HG02884 (cell line): ENCODE measurements at regions not wholly inside any gene's neighbourhood (a gene's known extent, or its start where the extent isn't known, plus 50 kb on each side); places are given as distances from the start of the nearest gene placed in this dataset.

Experiments
- ATAC-seq: cut with Tn5 transposase; IDR thresholded peaks from one replicate; pipeline ENCODE4 v1.9.1; 2021; ENCODE audit warnings: mild to moderate bottlenecking, moderate library complexity; ENCODE audit not compliant: unreplicated experiment

GRCh38 chr15:46681901-46682300, 1035.4 kb upstream of the SEMA6D start:
- ATAC-seq = no peak

GRCh38 chr15:46682969-46683791, 1034.1 kb upstream of the SEMA6D start:
- ATAC-seq = no peak

- no peak for ATAC-seq
Measured at GRCh38 chr15:46685096-46685495, 1032.2 kb upstream of the SEMA6D start.

- ATAC-seq = no peak
Measured at GRCh38 chr15:46685681-46686080, 1031.6 kb upstream of the SEMA6D start.

GRCh38 chr15:46696281-46696680, 1021.0 kb upstream of the SEMA6D start:
- ATAC-seq = no peak

GRCh38 chr15:46701346-46701745, 1016.0 kb upstream of the SEMA6D start:
- ATAC-seq = no peak

- no peak for ATAC-seq
Measured at GRCh38 chr15:46701896-46702295, 1015.4 kb upstream of the SEMA6D start.

GRCh38 chr15:46703020-46703861, 1014.1 kb upstream of the SEMA6D start:
- ATAC-seq = peak; percentile 76

GRCh38 chr15:46703871-46704637, 1013.3 kb upstream of the SEMA6D start:
- ATAC-seq = peak; percentile 42

- ATAC-seq = no peak
Measured at GRCh38 chr15:46707452-46707851, 1009.9 kb upstream of the SEMA6D start.

GRCh38 chr15:46708226-46708625, 1009.1 kb upstream of the SEMA6D start:
- no peak for ATAC-seq

- no peak for ATAC-seq
Measured at GRCh38 chr15:46709460-46710083, 1007.7 kb upstream of the SEMA6D start.

- ATAC-seq = no peak
Measured at GRCh38 chr15:46710401-46710960, 1006.8 kb upstream of the SEMA6D start.

- ATAC-seq = no peak
Measured at GRCh38 chr15:46713045-46713444, 1004.3 kb upstream of the SEMA6D start.

- ATAC-seq = no peak
Measured at GRCh38 chr15:46714950-46715349, 1002.4 kb upstream of the SEMA6D start.

GRCh38 chr15:46723308-46723707, 994.0 kb upstream of the SEMA6D start:
- ATAC-seq = no peak

- ATAC-seq = no peak
Measured at GRCh38 chr15:46732060-46732459, 985.2 kb upstream of the SEMA6D start.

- peak; percentile 54 for ATAC-seq
Measured at GRCh38 chr15:46735115-46735514, 982.2 kb upstream of the SEMA6D start.

- no peak for ATAC-seq
Measured at GRCh38 chr15:46751303-46751702, 966.0 kb upstream of the SEMA6D start.

GRCh38 chr15:46753946-46754345, 963.4 kb upstream of the SEMA6D start:
- ATAC-seq = no peak
